A549 (cell line): ENCODE measurements at regions not wholly inside any gene's neighbourhood (a gene's known extent, or its start where the extent isn't known, plus 50 kb on each side); places are given as distances from the start of the nearest gene placed in this dataset.

Source experiments
- CEBPB ChIP-seq, 2 experiments: fragments of >200 bp in 1 of 2; sonication (Bioruptor Twin) in 1 of 2; formaldehyde crosslinking in 1 of 2; IDR thresholded peaks; 2 replicates each; pipeline ENCODE4 v1.6.1; 2012 to 2016
- CTCF ChIP-seq: fragments of >200 bp; sonication (Bioruptor Twin); formaldehyde crosslinking; IDR thresholded peaks from 3 replicates; pipeline ENCODE4 v1.5.1; 2016
- E2F6 ChIP-seq: IDR thresholded peaks from 2 replicates; pipeline ENCODE4 v1.6.1; 2012; ENCODE audit warnings: low read depth, borderline replicate concordance
- ELK1 ChIP-seq: fragments of 150-350 bp; IDR thresholded peaks from 2 replicates; pipeline ENCODE4 v1.6.1; 2014; ENCODE audit warnings: low read depth, mild to moderate bottlenecking, low read length
- ESRRA ChIP-seq: fragments of 150-350 bp; IDR thresholded peaks from 2 replicates; pipeline ENCODE4 v1.6.1; 2014; ENCODE audit warnings: mild to moderate bottlenecking, low read length, borderline replicate concordance
- HDAC2 ChIP-seq: fragments of 200-600 bp; sonication (generic); IDR thresholded peaks from 2 replicates; pipeline ENCODE4 v1.6.1; 2016
- JUNB ChIP-seq: fragments of >200 bp; sonication (Bioruptor Twin); formaldehyde crosslinking; IDR thresholded peaks from 2 replicates; pipeline ENCODE4 v1.6.1; 2016
- MAFK ChIP-seq: fragments of 450-650 bp; IDR thresholded peaks from 2 replicates; pipeline ENCODE4 v1.6.1; 2014; ENCODE audit not compliant: partially characterized antibody
- POLR2A ChIP-seq: IDR thresholded peaks from 2 replicates; pipeline ENCODE4 v1.6.1; 2012; ENCODE audit warnings: mild to moderate bottlenecking, low read length
- SREBF2 ChIP-seq: fragments of 450-650 bp; IDR thresholded peaks from 2 replicates; pipeline ENCODE4 v1.6.1; 2014; ENCODE audit warnings: mild to moderate bottlenecking, moderate library complexity
- ZFP36 ChIP-seq: fragments of 450-650 bp; IDR thresholded peaks from 2 replicates; pipeline ENCODE4 v1.6.1; 2014; ENCODE audit warnings: borderline replicate concordance; ENCODE audit not compliant: partially characterized antibody
- TF ChIP-seq, protein P1 (sequence below): IDR thresholded peaks from 2 replicates; pipeline ENCODE4 v1.6.1; 2012

DNA sequence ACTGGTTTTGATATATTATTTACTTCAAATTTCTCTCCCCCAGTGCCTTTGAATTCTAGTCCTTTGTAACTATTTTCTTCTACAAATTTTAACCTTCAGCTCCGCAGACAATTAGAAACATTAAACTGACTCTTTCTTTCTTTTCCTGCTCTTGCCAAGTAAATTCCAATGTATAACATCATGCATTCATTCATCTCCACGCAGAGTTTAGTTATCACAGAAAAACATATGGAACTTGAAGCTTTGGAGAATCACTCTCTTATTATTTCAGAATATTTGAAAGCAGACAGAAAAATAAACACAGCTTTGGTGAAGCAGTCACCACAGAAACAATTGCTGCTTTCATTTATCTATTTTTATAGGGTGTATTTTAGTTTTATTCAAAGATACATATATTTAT, 778.7 kb upstream of the CDH8 start:
- TF ChIP-seq CTCF (no peak), MAFK (no peak), ESRRA (no peak), JUNB (no peak), HDAC2 (no peak), SREBF2 (no peak), POLR2A (no peak), E2F6 (no peak), ELK1 (no peak), CEBPB (IDR thresholded peaks at IDR 0.05) (no peak), ZFP36 (no peak)
- TF ChIP-seq, protein P1, sequence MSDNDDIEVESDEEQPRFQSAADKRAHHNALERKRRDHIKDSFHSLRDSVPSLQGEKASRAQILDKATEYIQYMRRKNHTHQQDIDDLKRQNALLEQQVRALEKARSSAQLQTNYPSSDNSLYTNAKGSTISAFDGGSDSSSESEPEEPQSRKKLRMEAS = no peak
